ENCODE measurements at regions not wholly inside any gene's neighbourhood (a gene's known extent, or its start where the extent isn't known, plus 50 kb on each side); places are given as distances from the start of the nearest gene placed in this dataset.

GRCh38 chr6:128763599-128764300 is 119.2 kb upstream of the LAMA2 start:
- intact Hi-C loops (cut with DNase I; ENCODE audit: low total_unique reads), result no loop called here
- 45 to 69% (median 59%) methylated on average over 2 of the region's 2 CpGs for WGBS, 5 donors
- Histone ChIP-seq H3K27ac (no peak overlapping the region), H3K36me3 (no peaks in the 10 kb centered on the region), H3K4me1 (no peaks in the 10 kb centered on the region), H3K4me3 (no peak overlapping the region), H3K27me3 (replicated peaks in 1 of 7) (peaks cover 0 to 5% (median 0%) of the 10 kb centered on the region in 7 donors), H3K9me3 (peaks cover 0 to 13% (median 4%) of the 10 kb centered on the region in 8 donors)
- TF ChIP-seq CTCF (IDR thresholded peaks at IDR 0.05 in 8 of 11, conservative IDR thresholded peaks at IDR 0.05 in 3 of 11), result no peak
- TF ChIP-seq POLR2AphosphoS5 (IDR thresholded peaks at IDR 0.05), result no peak
- TF ChIP-seq POLR2A (IDR thresholded peaks at IDR 0.05), result no peak
- DNase-seq, result no peak

- Histone ChIP-seq H3K36me3 (no peaks in the 10 kb centered on the region), H3K4me1 (no peaks in the 10 kb centered on the region), H3K27me3 (replicated peaks in 1 of 7) (peaks cover 0 to 5% (median 0%) of the 10 kb centered on the region in 7 donors), H3K9me3 (no peaks in the 10 kb centered on the region), H3K27ac (no peak overlapping the region), H3K4me3 (no peak overlapping the region)
- 80 to 89% (median 83%) methylated on average over 3 of the region's 3 CpGs for WGBS, 5 donors
- intact Hi-C loops (cut with DNase I; ENCODE audit: low total_unique reads), result no loop called here
- no peak for DNase-seq
- TF ChIP-seq POLR2A (IDR thresholded peaks at IDR 0.05), result no peak
These were observed 123.0 kb upstream of the LAMA2 start for GRCh38 chr6:128759901-128760300.

GRCh38 chr6:128759447-128759846 is 123.5 kb upstream of the LAMA2 start:
- H3K4me3 ChIP-seq, result no peak overlapping the region
- intact Hi-C loops (cut with DNase I; ENCODE audit: low total_unique reads), result no loop called here
- no peak for TF ChIP-seq CTCF (IDR thresholded peaks at IDR 0.05 in 8 of 11, conservative IDR thresholded peaks at IDR 0.05 in 3 of 11)
- no peak for TF ChIP-seq POLR2A (IDR thresholded peaks at IDR 0.05)
- TF ChIP-seq POLR2AphosphoS5 (IDR thresholded peaks at IDR 0.05), result no peak
- H3K27ac ChIP-seq, result no peak overlapping the region
- H3K9me3 ChIP-seq, result no peaks in the 10 kb centered on the region
- no peaks in the 10 kb centered on the region for H3K36me3 ChIP-seq
- H3K4me1 ChIP-seq, result no peaks in the 10 kb centered on the region
- DNase-seq, result no peak
- peaks cover 0 to 5% (median 0%) of the 10 kb centered on the region in 7 donors for H3K27me3 ChIP-seq (replicated peaks in 1 of 7)

GRCh38 chr6:128757961-128758360 is 125.0 kb upstream of the LAMA2 start:
- no peak overlapping the region for H3K4me3 ChIP-seq
- H3K36me3 ChIP-seq, result no peaks in the 10 kb centered on the region
- no peaks in the 10 kb centered on the region for H3K9me3 ChIP-seq
- H3K27me3 ChIP-seq (replicated peaks in 1 of 7), result peaks cover 0 to 5% (median 0%) of the 10 kb centered on the region in 7 donors
- no peak for TF ChIP-seq POLR2A (IDR thresholded peaks at IDR 0.05)
- no peak for TF ChIP-seq POLR2AphosphoS5 (IDR thresholded peaks at IDR 0.05)
- no peak for TF ChIP-seq CTCF (IDR thresholded peaks at IDR 0.05 in 8 of 11, conservative IDR thresholded peaks at IDR 0.05 in 3 of 11)
- no peak for DNase-seq
- no peaks in the 10 kb centered on the region for H3K4me1 ChIP-seq
- H3K27ac ChIP-seq, result no peak overlapping the region
- intact Hi-C loops (cut with DNase I; ENCODE audit: low total_unique reads), result no loop called here
